ENCODE measurements at regions not wholly inside any gene's neighbourhood (a gene's known extent, or its start where the extent isn't known, plus 50 kb on each side); places are given as distances from the start of the nearest gene placed in this dataset.

- no peak for TF ChIP-seq CTCF (IDR thresholded peaks at IDR 0.05; ENCODE audit: low read length)
- no peak for TF ChIP-seq EZH2 (IDR thresholded peaks at IDR 0.05; ENCODE audit: borderline replicate concordance, low read length)
Measured at GRCh38 chr6:167510648-167511047, 185.8 kb downstream of the TTLL2 start.

All from OCI-LY1 (cell line).